GM23338 (cell line): ENCODE measurements at regions not wholly inside any gene's neighbourhood (a gene's known extent, or its start where the extent isn't known, plus 50 kb on each side); places are given as distances from the start of the nearest gene placed in this dataset.

Experiments
- ATAC-seq: fragments of 200-7000 bp; cut with Tn5 transposase; 3 replicates; pipeline ENCODE4 v1.9.1; 2020
- DNase-seq: peaks from one replicate; pipeline ENCODE4 v3.0.0-alpha.2; 2015; ENCODE audit warnings: low spot score
- H2AFZ ChIP-seq: fragments of 200-600 bp; sonication (generic); 2 replicates; pipeline ENCODE4 v1.8.0; 2016; ENCODE audit warnings: antibody characterized with exemption, mild to moderate bottlenecking, moderate library complexity
- H3F3A ChIP-seq: fragments of 200-600 bp; sonication (generic); replicated peaks from 2 replicates; pipeline ENCODE4 v1.8.0; 2017; ENCODE audit warnings: antibody characterized with exemption, mixed run types, low read depth
- H3K27ac ChIP-seq: fragments of 200-600 bp; sonication (generic); 2 replicates; pipeline ENCODE4 v1.6.1; 2016; ENCODE audit warnings: low read depth
- H3K27me3 ChIP-seq: fragments of 200-600 bp; sonication (generic); 2 replicates; pipeline ENCODE4 v1.8.0; 2016; ENCODE audit warnings: mild to moderate bottlenecking, mixed run types, moderate library complexity; ENCODE audit not compliant: insufficient read depth
- H3K36me3 ChIP-seq: fragments of 200-600 bp; sonication (generic); 2 replicates; pipeline ENCODE4 v1.8.0; 2016; ENCODE audit warnings: mild to moderate bottlenecking; ENCODE audit not compliant: insufficient read depth
- H3K4me1 ChIP-seq: fragments of 200-600 bp; sonication (generic); 2 replicates; pipeline ENCODE4 v1.8.0; 2016; ENCODE audit warnings: mild to moderate bottlenecking, moderate library complexity; ENCODE audit not compliant: insufficient read depth
- H3K4me2 ChIP-seq: fragments of 200-600 bp; sonication (generic); 2 replicates; pipeline ENCODE4 v1.7.1; 2017; ENCODE audit warnings: mixed run types
- H3K4me3 ChIP-seq: fragments of 200-600 bp; sonication (generic); 2 replicates; pipeline ENCODE4 v1.6.1; 2016; ENCODE audit warnings: mixed run types
- H3K79me2 ChIP-seq: fragments of 200-600 bp; sonication (generic); replicated peaks from 2 replicates; pipeline ENCODE4 v1.8.0; 2017; ENCODE audit warnings: mild to moderate bottlenecking; ENCODE audit not compliant: insufficient read depth
- H3K9me2 ChIP-seq: fragments of 200-600 bp; sonication (generic); 2 replicates; pipeline ENCODE4 v1.8.0; 2017; ENCODE audit not compliant: insufficient read depth
- H4K20me1 ChIP-seq: fragments of 200-600 bp; sonication (generic); replicated peaks from 2 replicates; pipeline ENCODE4 v1.8.0; 2017; ENCODE audit warnings: mild to moderate bottlenecking; ENCODE audit not compliant: insufficient read depth
- H3K27ac Mint-ChIP-seq: 2 replicates; pipeline ENCODE4 v1.8.0; 2020; ENCODE audit warnings: inconsistent platforms, mild to moderate bottlenecking, moderate library complexity, mixed read lengths
- H3K27me3 Mint-ChIP-seq: 3 replicates; pipeline ENCODE4 v1.8.0; 2022; ENCODE audit warnings: low read depth, mild to moderate bottlenecking, moderate library complexity, mixed read lengths, inconsistent platforms; ENCODE audit not compliant: insufficient read depth, poor library complexity
- H3K36me3 Mint-ChIP-seq: 3 replicates; pipeline ENCODE4 v1.8.0; 2021; ENCODE audit warnings: low read depth, mild to moderate bottlenecking, inconsistent platforms, moderate library complexity, mixed read lengths
- H3K4me1 Mint-ChIP-seq: 3 replicates; pipeline ENCODE4 v1.8.0; 2020; ENCODE audit warnings: mild to moderate bottlenecking, inconsistent platforms, mixed read lengths
- H3K4me3 Mint-ChIP-seq: 3 replicates; pipeline ENCODE4 v1.8.0; 2021; ENCODE audit warnings: moderate library complexity, mild to moderate bottlenecking, inconsistent platforms, mixed read lengths
- H3K9me3 Mint-ChIP-seq: 3 replicates; pipeline ENCODE4 v1.8.0; 2020; ENCODE audit warnings: moderate library complexity, mild to moderate bottlenecking, inconsistent platforms, mixed read lengths
- CREB1 ChIP-seq: fragments of 250-450 bp; sonication (Bioruptor Pico); IDR thresholded peaks from 2 replicates; pipeline ENCODE4 v1.5.0; 2020; ENCODE audit warnings: low read depth, mild to moderate bottlenecking, moderate library complexity
- EZH2 ChIP-seq: fragments of 200-600 bp; sonication (generic); IDR thresholded peaks from one replicate; pipeline ENCODE4 v1.8.0; 2017; ENCODE audit warnings: antibody characterized with exemption, mild to moderate bottlenecking, low read depth; ENCODE audit not compliant: unreplicated experiment
- EZH2phosphoT487 ChIP-seq: fragments of 200-600 bp; sonication (generic); IDR thresholded peaks from one replicate; pipeline ENCODE4 v1.8.1; 2018; ENCODE audit warnings: antibody characterized with exemption; ENCODE audit not compliant: unreplicated experiment
- JUNB ChIP-seq: IDR thresholded peaks from one replicate; pipeline ENCODE4 v1.6.1; 2016; ENCODE audit warnings: antibody characterized with exemption; ENCODE audit not compliant: unreplicated experiment
- NANOG ChIP-seq: IDR thresholded peaks from 2 replicates; pipeline ENCODE4 v1.6.1; 2016; ENCODE audit warnings: antibody characterized with exemption, borderline replicate concordance
- POLR2AphosphoS5 ChIP-seq: IDR thresholded peaks from 2 replicates; pipeline ENCODE4 v1.6.1; 2016; ENCODE audit warnings: antibody characterized with exemption, low read depth
- STAT1 ChIP-seq: IDR thresholded peaks from one replicate; pipeline ENCODE4 v1.6.1; 2016; ENCODE audit warnings: antibody characterized with exemption; ENCODE audit not compliant: unreplicated experiment
- ZNF114 ChIP-seq: fragments of 250-450 bp; sonication (Bioruptor Pico); IDR thresholded peaks from 2 replicates; pipeline ENCODE4 v1.5.0; 2020; ENCODE audit warnings: mild to moderate bottlenecking, moderate library complexity
- ZNF331 ChIP-seq: fragments of 250-450 bp; sonication (Bioruptor Pico); IDR thresholded peaks from 2 replicates; pipeline ENCODE4 v1.5.0; 2020; ENCODE audit warnings: low read depth, mild to moderate bottlenecking, moderate library complexity
- TF ChIP-seq, protein P1 (sequence below), 2 experiments: fragments of 200-600 bp in 1 of 2; sonication (generic) in 1 of 2; conservative IDR thresholded peaks; 2 replicates each; pipeline versions ENCODE4 v1.5.1 to v1.6.1; 2016 to 2017; ENCODE audit warnings: antibody characterized with exemption in 2 of 2, low read depth in 2 of 2, mild to moderate bottlenecking in 2 of 2, moderate library complexity in 1 of 2
- TF ChIP-seq, protein P2 (sequence below): fragments of 250-450 bp; sonication (Bioruptor Pico); IDR thresholded peaks from 2 replicates; pipeline ENCODE4 v1.5.0; 2020; ENCODE audit warnings: mild to moderate bottlenecking, moderate library complexity
- TF ChIP-seq, protein P3 (sequence below): IDR thresholded peaks from 2 replicates; pipeline ENCODE4 v1.6.1; 2016; ENCODE audit warnings: antibody characterized with exemption
- TF ChIP-seq, protein P4 (sequence below): IDR thresholded peaks from one replicate; pipeline ENCODE4 v1.6.1; 2018; ENCODE audit warnings: antibody characterized with exemption; ENCODE audit not compliant: unreplicated experiment

DNA sequence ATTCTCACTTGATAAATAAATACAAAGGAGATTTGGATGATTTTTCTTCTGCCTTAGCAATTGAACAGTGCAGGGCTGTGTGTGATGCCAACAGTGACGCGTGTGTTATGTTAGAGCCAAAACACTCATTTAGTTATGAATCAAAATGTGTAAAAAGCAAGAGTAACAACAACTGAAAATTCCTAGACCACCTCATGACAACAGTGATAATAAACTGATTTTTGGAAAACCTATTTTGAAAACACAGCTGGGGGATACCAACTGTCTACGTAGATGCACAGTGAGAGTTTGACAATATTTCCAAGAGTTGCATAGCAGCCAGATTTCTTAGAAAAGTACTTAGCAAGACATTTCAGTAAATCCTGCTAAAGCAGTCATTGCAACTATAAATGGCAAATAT is 323.9 kb downstream of the GALR1 start:
- H3K36me3 Mint-ChIP-seq: peaks cover 13% of the 10 kb centered on the region

More for the DNA sequence above, 323.9 kb downstream of the GALR1 start:
- Mint-ChIP-seq H3K27me3 (peaks cover 4% of the 10 kb centered on the region), H3K9me3 (peaks cover 20% of the 10 kb centered on the region), H3K27ac (no peak overlapping the region), H3K4me3 (no peak overlapping the region), H3K4me1 (peaks cover 7% of the 10 kb centered on the region)
- no peak overlapping the region for H2AFZ ChIP-seq
- H3F3A ChIP-seq: no peaks in the 10 kb centered on the region
- 0 out of 2 replicates have a peak, but pooled peaks cover 4% of the 10 kb centered on the region for H3K9me2 ChIP-seq
- ATAC-seq: no peak
- H3K36me3 ChIP-seq: no peaks in the 10 kb centered on the region
- DNase-seq: no peak
- no peaks in the 10 kb centered on the region for H3K79me2 ChIP-seq
- H3K4me1 ChIP-seq: 0 out of 2 replicates have a peak, but pooled peaks cover 6% of the 10 kb centered on the region
- no peaks in the 10 kb centered on the region for H3K27me3 ChIP-seq
- no peaks in the 10 kb centered on the region for H4K20me1 ChIP-seq
- no peak overlapping the region for H3K27ac ChIP-seq
- no peak overlapping the region for H3K4me2 ChIP-seq
- no peak for TF ChIP-seq ZNF331 (CRISPR knock-in tag)
- TF ChIP-seq STAT1: no peak
- no peak for TF ChIP-seq EZH2
- TF ChIP-seq POLR2AphosphoS5: no peak
- TF ChIP-seq CREB1 (CRISPR knock-in tag): no peak
- TF ChIP-seq JUNB: no peak
- no peak for TF ChIP-seq NANOG
- no peak for TF ChIP-seq EZH2phosphoT487
- TF ChIP-seq, protein P1, sequence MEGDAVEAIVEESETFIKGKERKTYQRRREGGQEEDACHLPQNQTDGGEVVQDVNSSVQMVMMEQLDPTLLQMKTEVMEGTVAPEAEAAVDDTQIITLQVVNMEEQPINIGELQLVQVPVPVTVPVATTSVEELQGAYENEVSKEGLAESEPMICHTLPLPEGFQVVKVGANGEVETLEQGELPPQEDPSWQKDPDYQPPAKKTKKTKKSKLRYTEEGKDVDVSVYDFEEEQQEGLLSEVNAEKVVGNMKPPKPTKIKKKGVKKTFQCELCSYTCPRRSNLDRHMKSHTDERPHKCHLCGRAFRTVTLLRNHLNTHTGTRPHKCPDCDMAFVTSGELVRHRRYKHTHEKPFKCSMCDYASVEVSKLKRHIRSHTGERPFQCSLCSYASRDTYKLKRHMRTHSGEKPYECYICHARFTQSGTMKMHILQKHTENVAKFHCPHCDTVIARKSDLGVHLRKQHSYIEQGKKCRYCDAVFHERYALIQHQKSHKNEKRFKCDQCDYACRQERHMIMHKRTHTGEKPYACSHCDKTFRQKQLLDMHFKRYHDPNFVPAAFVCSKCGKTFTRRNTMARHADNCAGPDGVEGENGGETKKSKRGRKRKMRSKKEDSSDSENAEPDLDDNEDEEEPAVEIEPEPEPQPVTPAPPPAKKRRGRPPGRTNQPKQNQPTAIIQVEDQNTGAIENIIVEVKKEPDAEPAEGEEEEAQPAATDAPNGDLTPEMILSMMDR (conservative IDR thresholded peaks at IDR 0.05; ENCODE audit: low read depth in 2 of 2): no peak
- TF ChIP-seq, protein P2, sequence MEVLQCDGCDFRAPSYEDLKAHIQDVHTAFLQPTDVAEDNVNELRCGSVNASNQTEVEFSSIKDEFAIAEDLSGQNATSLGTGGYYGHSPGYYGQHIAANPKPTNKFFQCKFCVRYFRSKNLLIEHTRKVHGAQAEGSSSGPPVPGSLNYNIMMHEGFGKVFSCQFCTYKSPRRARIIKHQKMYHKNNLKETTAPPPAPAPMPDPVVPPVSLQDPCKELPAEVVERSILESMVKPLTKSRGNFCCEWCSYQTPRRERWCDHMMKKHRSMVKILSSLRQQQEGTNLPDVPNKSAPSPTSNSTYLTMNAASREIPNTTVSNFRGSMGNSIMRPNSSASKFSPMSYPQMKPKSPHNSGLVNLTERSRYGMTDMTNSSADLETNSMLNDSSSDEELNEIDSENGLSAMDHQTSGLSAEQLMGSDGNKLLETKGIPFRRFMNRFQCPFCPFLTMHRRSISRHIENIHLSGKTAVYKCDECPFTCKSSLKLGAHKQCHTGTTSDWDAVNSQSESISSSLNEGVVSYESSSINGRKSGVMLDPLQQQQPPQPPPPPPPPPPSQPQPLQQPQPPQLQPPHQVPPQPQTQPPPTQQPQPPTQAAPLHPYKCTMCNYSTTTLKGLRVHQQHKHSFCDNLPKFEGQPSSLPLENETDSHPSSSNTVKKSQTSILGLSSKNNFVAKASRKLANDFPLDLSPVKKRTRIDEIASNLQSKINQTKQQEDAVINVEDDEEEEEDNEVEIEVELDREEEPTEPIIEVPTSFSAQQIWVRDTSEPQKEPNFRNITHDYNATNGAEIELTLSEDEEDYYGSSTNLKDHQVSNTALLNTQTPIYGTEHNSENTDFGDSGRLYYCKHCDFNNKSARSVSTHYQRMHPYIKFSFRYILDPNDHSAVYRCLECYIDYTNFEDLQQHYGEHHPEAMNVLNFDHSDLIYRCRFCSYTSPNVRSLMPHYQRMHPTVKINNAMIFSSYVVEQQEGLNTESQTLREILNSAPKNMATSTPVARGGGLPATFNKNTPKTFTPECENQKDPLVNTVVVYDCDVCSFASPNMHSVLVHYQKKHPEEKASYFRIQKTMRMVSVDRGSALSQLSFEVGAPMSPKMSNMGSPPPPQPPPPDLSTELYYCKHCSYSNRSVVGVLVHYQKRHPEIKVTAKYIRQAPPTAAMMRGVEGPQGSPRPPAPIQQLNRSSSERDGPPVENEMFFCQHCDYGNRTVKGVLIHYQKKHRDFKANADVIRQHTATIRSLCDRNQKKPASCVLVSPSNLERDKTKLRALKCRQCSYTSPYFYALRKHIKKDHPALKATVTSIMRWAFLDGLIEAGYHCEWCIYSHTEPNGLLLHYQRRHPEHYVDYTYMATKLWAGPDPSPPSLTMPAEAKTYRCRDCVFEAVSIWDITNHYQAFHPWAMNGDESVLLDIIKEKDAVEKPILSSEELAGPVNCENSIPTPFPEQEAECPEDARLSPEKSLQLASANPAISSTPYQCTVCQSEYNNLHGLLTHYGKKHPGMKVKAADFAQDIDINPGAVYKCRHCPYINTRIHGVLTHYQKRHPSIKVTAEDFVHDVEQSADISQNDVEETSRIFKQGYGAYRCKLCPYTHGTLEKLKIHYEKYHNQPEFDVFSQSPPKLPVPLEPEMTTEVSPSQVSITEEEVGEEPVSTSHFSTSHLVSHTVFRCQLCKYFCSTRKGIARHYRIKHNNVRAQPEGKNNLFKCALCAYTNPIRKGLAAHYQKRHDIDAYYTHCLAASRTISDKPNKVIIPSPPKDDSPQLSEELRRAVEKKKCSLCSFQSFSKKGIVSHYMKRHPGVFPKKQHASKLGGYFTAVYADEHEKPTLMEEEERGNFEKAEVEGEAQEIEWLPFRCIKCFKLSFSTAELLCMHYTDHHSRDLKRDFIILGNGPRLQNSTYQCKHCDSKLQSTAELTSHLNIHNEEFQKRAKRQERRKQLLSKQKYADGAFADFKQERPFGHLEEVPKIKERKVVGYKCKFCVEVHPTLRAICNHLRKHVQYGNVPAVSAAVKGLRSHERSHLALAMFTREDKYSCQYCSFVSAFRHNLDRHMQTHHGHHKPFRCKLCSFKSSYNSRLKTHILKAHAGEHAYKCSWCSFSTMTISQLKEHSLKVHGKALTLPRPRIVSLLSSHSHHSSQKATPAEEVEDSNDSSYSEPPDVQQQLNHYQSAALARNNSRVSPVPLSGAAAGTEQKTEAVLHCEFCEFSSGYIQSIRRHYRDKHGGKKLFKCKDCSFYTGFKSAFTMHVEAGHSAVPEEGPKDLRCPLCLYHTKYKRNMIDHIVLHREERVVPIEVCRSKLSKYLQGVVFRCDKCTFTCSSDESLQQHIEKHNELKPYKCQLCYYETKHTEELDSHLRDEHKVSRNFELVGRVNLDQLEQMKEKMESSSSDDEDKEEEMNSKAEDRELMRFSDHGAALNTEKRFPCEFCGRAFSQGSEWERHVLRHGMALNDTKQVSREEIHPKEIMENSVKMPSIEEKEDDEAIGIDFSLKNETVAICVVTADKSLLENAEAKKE (CRISPR knock-in tag): no peak
- TF ChIP-seq, protein P3, sequence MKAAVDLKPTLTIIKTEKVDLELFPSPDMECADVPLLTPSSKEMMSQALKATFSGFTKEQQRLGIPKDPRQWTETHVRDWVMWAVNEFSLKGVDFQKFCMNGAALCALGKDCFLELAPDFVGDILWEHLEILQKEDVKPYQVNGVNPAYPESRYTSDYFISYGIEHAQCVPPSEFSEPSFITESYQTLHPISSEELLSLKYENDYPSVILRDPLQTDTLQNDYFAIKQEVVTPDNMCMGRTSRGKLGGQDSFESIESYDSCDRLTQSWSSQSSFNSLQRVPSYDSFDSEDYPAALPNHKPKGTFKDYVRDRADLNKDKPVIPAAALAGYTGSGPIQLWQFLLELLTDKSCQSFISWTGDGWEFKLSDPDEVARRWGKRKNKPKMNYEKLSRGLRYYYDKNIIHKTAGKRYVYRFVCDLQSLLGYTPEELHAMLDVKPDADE: no peak
- TF ChIP-seq, protein P4, sequence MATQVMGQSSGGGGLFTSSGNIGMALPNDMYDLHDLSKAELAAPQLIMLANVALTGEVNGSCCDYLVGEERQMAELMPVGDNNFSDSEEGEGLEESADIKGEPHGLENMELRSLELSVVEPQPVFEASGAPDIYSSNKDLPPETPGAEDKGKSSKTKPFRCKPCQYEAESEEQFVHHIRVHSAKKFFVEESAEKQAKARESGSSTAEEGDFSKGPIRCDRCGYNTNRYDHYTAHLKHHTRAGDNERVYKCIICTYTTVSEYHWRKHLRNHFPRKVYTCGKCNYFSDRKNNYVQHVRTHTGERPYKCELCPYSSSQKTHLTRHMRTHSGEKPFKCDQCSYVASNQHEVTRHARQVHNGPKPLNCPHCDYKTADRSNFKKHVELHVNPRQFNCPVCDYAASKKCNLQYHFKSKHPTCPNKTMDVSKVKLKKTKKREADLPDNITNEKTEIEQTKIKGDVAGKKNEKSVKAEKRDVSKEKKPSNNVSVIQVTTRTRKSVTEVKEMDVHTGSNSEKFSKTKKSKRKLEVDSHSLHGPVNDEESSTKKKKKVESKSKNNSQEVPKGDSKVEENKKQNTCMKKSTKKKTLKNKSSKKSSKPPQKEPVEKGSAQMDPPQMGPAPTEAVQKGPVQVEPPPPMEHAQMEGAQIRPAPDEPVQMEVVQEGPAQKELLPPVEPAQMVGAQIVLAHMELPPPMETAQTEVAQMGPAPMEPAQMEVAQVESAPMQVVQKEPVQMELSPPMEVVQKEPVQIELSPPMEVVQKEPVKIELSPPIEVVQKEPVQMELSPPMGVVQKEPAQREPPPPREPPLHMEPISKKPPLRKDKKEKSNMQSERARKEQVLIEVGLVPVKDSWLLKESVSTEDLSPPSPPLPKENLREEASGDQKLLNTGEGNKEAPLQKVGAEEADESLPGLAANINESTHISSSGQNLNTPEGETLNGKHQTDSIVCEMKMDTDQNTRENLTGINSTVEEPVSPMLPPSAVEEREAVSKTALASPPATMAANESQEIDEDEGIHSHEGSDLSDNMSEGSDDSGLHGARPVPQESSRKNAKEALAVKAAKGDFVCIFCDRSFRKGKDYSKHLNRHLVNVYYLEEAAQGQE: no peak
- TF ChIP-seq ZNF114: no peak
- H3K4me3 ChIP-seq: no peak overlapping the region
